ENCODE measurements at regions not wholly inside any gene's neighbourhood (a gene's known extent, or its start where the extent isn't known, plus 50 kb on each side); places are given as distances from the start of the nearest gene placed in this dataset.

GRCh38 chr1:55986003-55986402, 593.4 kb downstream of the PLPP3 start:
- TF ChIP-seq CTCF (IDR thresholded peaks at IDR 0.05) (no peak), EZH2 (IDR thresholded peaks at IDR 0.05) (no peak), EZH2phosphoT487 (IDR thresholded peaks at IDR 0.05) (no peak)

Data from neural progenitor cell (in vitro differentiated cells).